PC-3 (cell line): ENCODE measurements at regions not wholly inside any gene's neighbourhood (a gene's known extent, or its start where the extent isn't known, plus 50 kb on each side); places are given as distances from the start of the nearest gene placed in this dataset.

ENCODE experiments used
- ATAC-seq: fragments of 200-7000 bp; cut with Tn5 transposase; 2 replicates; pipeline ENCODE4 v1.9.1; 2020; ENCODE audit warnings: mild to moderate bottlenecking, moderate library complexity
- BruUV-seq: library from RNA; stranded (reverse); fragments of 400-500 nt; replicated peaks from 2 replicates; lab custom pipeline; 2021; lab: Mats Ljungman, UMichigan
- CTCF ChIA-PET: fragments of 300-600 bp; sonication (Branson Sonifier 250); formaldehyde crosslinking; loops from one replicate; lab custom pipeline; 2022; ENCODE audit warnings: antibody characterized with exemption; lab: Charles Lee
- POLR2A ChIA-PET: fragments of 300-600 bp; sonication (Branson Sonifier 250); formaldehyde crosslinking; loops from one replicate; lab custom pipeline; 2022; ENCODE audit warnings: antibody characterized with exemption; ENCODE audit not compliant: unreplicated experiment; lab: Charles Lee
- DNase-seq: peaks from one replicate; pipeline ENCODE4 v3.0.0-alpha.2; 2015
- H2AFZ ChIP-seq: fragments of 300-600 bp; sonication (generic); 2 replicates; pipeline ENCODE4 v1.6.0; 2016; ENCODE audit warnings: antibody characterized with exemption, low read length
- H3F3A ChIP-seq: fragments of 300-600 bp; sonication (generic); one replicate; pipeline ENCODE4 v1.6.0; 2017; ENCODE audit warnings: antibody characterized with exemption, low read length, control low read depth, mild to moderate bottlenecking; ENCODE audit not compliant: unreplicated experiment
- H3K27ac ChIP-seq: fragments of 300-600 bp; sonication (generic); 2 replicates; pipeline ENCODE4 v1.5.1; 2016; ENCODE audit warnings: mild to moderate bottlenecking, low read length
- H3K27me3 ChIP-seq: fragments of 300-600 bp; sonication (generic); 2 replicates; pipeline ENCODE4 v1.6.1; 2016; ENCODE audit warnings: low read length, mixed read lengths
- H3K36me3 ChIP-seq: fragments of 300-600 bp; sonication (generic); 2 replicates; pipeline ENCODE4 v1.6.1; 2016; ENCODE audit warnings: low read depth, mixed run types, low read length, mixed read lengths
- H3K4me1 ChIP-seq: fragments of 300-600 bp; sonication (generic); 2 replicates; pipeline ENCODE4 v1.5.1; 2016; ENCODE audit warnings: low read length; ENCODE audit not compliant: insufficient read depth
- H3K4me2 ChIP-seq: fragments of 300-600 bp; sonication (generic); 2 replicates; pipeline ENCODE4 v1.6.0; 2016; ENCODE audit warnings: low read length
- H3K4me3 ChIP-seq: fragments of 300-600 bp; sonication (generic); 2 replicates; pipeline ENCODE4 v1.5.1; 2016; ENCODE audit warnings: mild to moderate bottlenecking, low read length, mixed read lengths
- H3K79me2 ChIP-seq: fragments of 300-600 bp; sonication (generic); 2 replicates; pipeline ENCODE4 v1.6.1; 2017; ENCODE audit warnings: low read length, mixed read lengths
- H3K9ac ChIP-seq: fragments of 300-600 bp; sonication (generic); 2 replicates; pipeline ENCODE4 v1.6.0; 2016; ENCODE audit warnings: mild to moderate bottlenecking, low read length
- H3K9me2 ChIP-seq: fragments of 300-600 bp; sonication (generic); replicated peaks from 2 replicates; pipeline ENCODE4 v1.6.1; 2016; ENCODE audit warnings: mixed run types, low read length, mixed read lengths
- H3K9me3 ChIP-seq: fragments of 300-600 bp; sonication (generic); 2 replicates; pipeline ENCODE4 v1.6.1; 2016; ENCODE audit warnings: low read length, mixed read lengths
- H4K20me1 ChIP-seq: fragments of 300-600 bp; sonication (generic); 2 replicates; pipeline ENCODE4 v1.6.1; 2016; ENCODE audit warnings: low read length, mixed read lengths
- CTCF ChIP-seq: fragments of 300-600 bp; sonication (generic); conservative IDR thresholded peaks from 2 replicates; pipeline ENCODE4 v1.5.1; 2017; ENCODE audit warnings: antibody characterized with exemption, low read depth, mild to moderate bottlenecking, low read length
- EZH2 ChIP-seq: fragments of 300-600 bp; sonication (generic); IDR thresholded peaks from one replicate; pipeline ENCODE4 v1.6.1; 2017; ENCODE audit warnings: antibody characterized with exemption, mild to moderate bottlenecking, low read length; ENCODE audit not compliant: unreplicated experiment
- EZH2phosphoT487 ChIP-seq: fragments of 300-600 bp; sonication (generic); IDR thresholded peaks from 2 replicates; pipeline ENCODE4 v1.6.1; 2018; ENCODE audit warnings: mild to moderate bottlenecking, antibody characterized with exemption, low read length, borderline replicate concordance
- intact Hi-C: fragments of 100-400 bp; cut with micrococcal nuclease; formaldehyde crosslinking; loops from 2 replicates; pipeline ENCODE4 v1.9.0; 2023

GRCh38 chr6:115821798-115822197, 238.9 kb downstream of the FRK start:
- Histone ChIP-seq H3K27me3 (no peaks in the 10 kb centered on the region), H3F3A (no peaks in the 10 kb centered on the region), H3K79me2 (no peaks in the 10 kb centered on the region), H3K9ac (no peak overlapping the region), H3K4me1 (no peaks in the 10 kb centered on the region), H3K4me2 (no peak overlapping the region), H3K36me3 (no peaks in the 10 kb centered on the region), H3K9me3 (no peaks in the 10 kb centered on the region), H2AFZ (no peak overlapping the region), H3K27ac (no peak overlapping the region), H4K20me1 (no peaks in the 10 kb centered on the region), H3K4me3 (no peak overlapping the region), H3K9me2 (no peaks in the 10 kb centered on the region)
- DNase-seq (no peak), ATAC-seq (no peak)
- no peak for TF ChIP-seq EZH2
- no peak for TF ChIP-seq CTCF
- no peak for TF ChIP-seq EZH2phosphoT487
- BruUV-seq: no TSS peak
- ChIA-PET POLR2A (no interaction called here), CTCF (no interaction called here)
- intact Hi-C loops: no loop called here

- Histone ChIP-seq H3K4me3 (no peak overlapping the region), H3K9me2 (no peaks in the 10 kb centered on the region), H4K20me1 (no peaks in the 10 kb centered on the region), H3K27me3 (no peaks in the 10 kb centered on the region), H3K27ac (no peak overlapping the region), H3K4me1 (no peaks in the 10 kb centered on the region), H3K4me2 (no peak overlapping the region), H3K36me3 (no peaks in the 10 kb centered on the region), H3K9me3 (no peaks in the 10 kb centered on the region), H3K79me2 (no peaks in the 10 kb centered on the region), H3K9ac (no peak overlapping the region), H3F3A (no peaks in the 10 kb centered on the region), H2AFZ (no peak overlapping the region)
- ATAC-seq: no peak
- TF ChIP-seq EZH2: no peak
- no peak for TF ChIP-seq EZH2phosphoT487
- TF ChIP-seq CTCF: no peak
- BruUV-seq: no TSS peak
- intact Hi-C loops: no loop called here
- no peak for DNase-seq
- CTCF ChIA-PET: no interaction called here
- POLR2A ChIA-PET: no interaction called here
Observed at GRCh38 chr6:115819506-115819905, 241.2 kb downstream of the FRK start.

GRCh38 chr6:115817161-115817560, 243.5 kb downstream of the FRK start:
- Histone ChIP-seq H3K4me1 (no peaks in the 10 kb centered on the region), H3K9me3 (no peaks in the 10 kb centered on the region), H4K20me1 (no peaks in the 10 kb centered on the region), H3F3A (no peaks in the 10 kb centered on the region), H3K9me2 (no peaks in the 10 kb centered on the region), H3K4me3 (no peak overlapping the region), H3K79me2 (no peaks in the 10 kb centered on the region), H2AFZ (no peak overlapping the region), H3K4me2 (no peak overlapping the region), H3K27ac (no peak overlapping the region), H3K36me3 (no peaks in the 10 kb centered on the region), H3K27me3 (no peaks in the 10 kb centered on the region), H3K9ac (no peak overlapping the region)
- BruUV-seq: no TSS peak
- DNase-seq (no peak), ATAC-seq (no peak)
- CTCF ChIA-PET: no interaction called here
- intact Hi-C loops: no loop called here
- POLR2A ChIA-PET: no interaction called here
- TF ChIP-seq EZH2 (no peak), EZH2phosphoT487 (no peak), CTCF (no peak)
